WTC11 (cell line): ENCODE measurements at regions not wholly inside any gene's neighbourhood (a gene's known extent, or its start where the extent isn't known, plus 50 kb on each side); places are given as distances from the start of the nearest gene placed in this dataset.

Experiments
- ATF2 ChIP-seq: sonication (generic); formaldehyde crosslinking; IDR thresholded peaks from 2 replicates; pipeline ENCODE4 v1.8.1; 2022; ENCODE audit warnings: low read depth, missing genetic modification reagents, borderline replicate concordance
- CTCF ChIP-seq: fragments of 200-600 bp; IDR thresholded peaks from 2 replicates; pipeline ENCODE4 v1.8.0; 2022; ENCODE audit warnings: antibody characterized with exemption
- E2F5 ChIP-seq: sonication (generic); formaldehyde crosslinking; IDR thresholded peaks from 2 replicates; pipeline ENCODE4 v1.8.1; 2022; ENCODE audit warnings: mild to moderate bottlenecking, moderate library complexity, missing genetic modification reagents
- JUN ChIP-seq: sonication (generic); formaldehyde crosslinking; IDR thresholded peaks from 2 replicates; pipeline ENCODE4 v1.8.0; 2023; ENCODE audit warnings: mild to moderate bottlenecking, missing genetic modification reagents
- RELA ChIP-seq: sonication (generic); formaldehyde crosslinking; IDR thresholded peaks from 2 replicates; pipeline ENCODE4 v1.8.1; 2022; ENCODE audit warnings: missing genetic modification reagents, mild to moderate bottlenecking, borderline replicate concordance
- TP53 ChIP-seq: sonication (generic); formaldehyde crosslinking; IDR thresholded peaks from 2 replicates; pipeline ENCODE4 v1.8.1; 2023; ENCODE audit warnings: mild to moderate bottlenecking, missing genetic modification reagents
- USF1 ChIP-seq: sonication (generic); formaldehyde crosslinking; IDR thresholded peaks from 2 replicates; pipeline ENCODE4 v1.8.0; 2022; ENCODE audit warnings: mild to moderate bottlenecking, missing genetic modification reagents

- TF ChIP-seq USF1 (CRISPR knock-in tag) (no peak), CTCF (no peak), RELA (CRISPR knock-in tag) (no peak), ATF2 (CRISPR knock-in tag) (no peak), E2F5 (CRISPR knock-in tag) (no peak), JUN (no peak), TP53 (CRISPR knock-in tag) (no peak)
Measured at GRCh38 chr6:141526985-141527384, 605.7 kb upstream of the GJE1 start.
